ENCODE measurements at regions not wholly inside any gene's neighbourhood (a gene's known extent, or its start where the extent isn't known, plus 50 kb on each side); places are given as distances from the start of the nearest gene placed in this dataset.

DNA sequence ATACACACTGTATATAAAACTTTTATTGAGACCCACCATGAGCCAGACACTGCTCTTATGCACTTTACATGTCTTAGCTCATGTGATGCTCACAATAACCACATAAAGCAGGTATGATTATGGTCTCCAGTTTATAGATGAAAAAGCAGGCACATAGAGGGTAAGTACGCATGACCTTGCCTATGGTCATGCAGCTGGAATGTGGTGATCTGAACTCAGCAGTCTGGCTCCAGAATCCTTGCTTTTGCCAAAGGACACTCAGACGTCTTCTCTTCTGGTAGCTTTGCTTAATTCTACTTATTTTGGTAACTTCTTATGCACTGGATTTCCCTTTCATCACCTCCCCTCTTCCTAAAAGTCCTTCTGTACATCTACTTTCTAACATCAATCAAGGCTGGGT is 103.3 kb upstream of the CRY1 start:
- H3K4ac ChIP-seq (ENCODE audit: low read depth, low read length), result no peak overlapping the region
- no peaks in the 10 kb centered on the region for H3K79me2 ChIP-seq (ENCODE audit: insufficient read depth, low read length)
- no peaks in the 10 kb centered on the region for H3K4me1 ChIP-seq (ENCODE audit: insufficient read depth, low read length)
- H4K5ac ChIP-seq (ENCODE audit: insufficient read length, low read depth, low read length), result no peak overlapping the region
- no peak overlapping the region for H3K14ac ChIP-seq (ENCODE audit: insufficient read depth, low read length)
- H2BK120ac ChIP-seq (ENCODE audit: low read depth, low read length, poor library complexity, severe bottlenecking), result no peak overlapping the region
- no peak for TF ChIP-seq CTCF (conservative IDR thresholded peaks at IDR 0.05)
- no peak overlapping the region for H2BK15ac ChIP-seq (ENCODE audit: low read depth, low read length)
- H3K79me1 ChIP-seq (ENCODE audit: insufficient read depth, low read depth, low read length, poor library complexity, severe bottlenecking), result no peaks in the 10 kb centered on the region
- no CpG with 5 or more reads among the region's 2 CpGs for WGBS (ENCODE audit: extremely low coverage, insufficient read length, low lambda C conversion rate)
- no peaks in the 10 kb centered on the region for H3K23me2 ChIP-seq (ENCODE audit: insufficient read length, low read depth, low read length, poor library complexity, severe bottlenecking)
- H2BK20ac ChIP-seq (ENCODE audit: low read depth, low read length, poor library complexity, severe bottlenecking), result no peak overlapping the region
- Mint-ChIP-seq H3K36me3 (ENCODE audit: insufficient read depth in 1 of 3, low read depth in 3 of 3) (no peaks in the 10 kb centered on the region), H3K4me3 (no peak overlapping the region), H3K4me1 (0 out of 4 replicates have a peak, but pooled peaks cover 0 to 5% of the 10 kb centered on the region in 2 experiments), H3K27me3 (ENCODE audit: low read depth) (no peaks in the 10 kb centered on the region), H3K9me3 (peaks cover 2 to 5% of the 10 kb centered on the region in 2 experiments; a peak in 1 of 5 replicates), H3K27ac (no peak overlapping the region)
- no peak overlapping the region for H3T11ph ChIP-seq (ENCODE audit: low read length)
- H3K27ac ChIP-seq (ENCODE audit: insufficient read length, low read depth, low read length), result no peak overlapping the region
- no peaks in the 10 kb centered on the region for H4K20me1 ChIP-seq (ENCODE audit: control insufficient read depth, insufficient read depth, insufficient read length)
- H2BK12ac ChIP-seq (ENCODE audit: insufficient read length, low read depth, low read length), result no peak overlapping the region
- H2AK5ac ChIP-seq (ENCODE audit: insufficient read length, low read length), result no peak overlapping the region
- DNase-seq, result no peak
- H3K56ac ChIP-seq (ENCODE audit: insufficient read length, low read depth, low read length), result no peak overlapping the region
- no peak overlapping the region for H3K18ac ChIP-seq (ENCODE audit: insufficient read length, low read depth, low read length)
- H3K4me2 ChIP-seq (ENCODE audit: insufficient read depth, insufficient read length, low read length), result no peak overlapping the region
- H3K23ac ChIP-seq (ENCODE audit: insufficient read length, low read depth, low read length), result no peak overlapping the region
- no peak overlapping the region for H4K91ac ChIP-seq (ENCODE audit: insufficient read length, low read depth, low read length)
- H4K8ac ChIP-seq (replicated peaks; ENCODE audit: insufficient read length, low read depth, low read length), result no peak overlapping the region
- no peaks in the 10 kb centered on the region for H3K9me3 ChIP-seq (ENCODE audit: control insufficient read depth, low read depth, low read length)
- no peak overlapping the region for H2BK5ac ChIP-seq (ENCODE audit: insufficient read length, low read length)
- no peak overlapping the region for H3K9ac ChIP-seq (ENCODE audit: extremely low read depth, insufficient read length, low read length)
- no peaks in the 10 kb centered on the region for H3K27me3 ChIP-seq (ENCODE audit: insufficient read depth, low read length)
- H2AFZ ChIP-seq (ENCODE audit: low read length), result no peak overlapping the region

Measured in H9 (cell line).